IMR-90 (cell line): ENCODE measurements at regions not wholly inside any gene's neighbourhood (a gene's known extent, or its start where the extent isn't known, plus 50 kb on each side); places are given as distances from the start of the nearest gene placed in this dataset.

Source experiments
- ATAC-seq: fragments of 200-7000 bp; cut with Tn5 transposase; 2 replicates; pipeline ENCODE4 v1.9.1; 2020; ENCODE audit warnings: low read depth, mild to moderate bottlenecking, moderate library complexity
- BruUV-seq: library from RNA; stranded (reverse); fragments of 400-500 nt; replicated peaks from 2 replicates; lab custom pipeline; 2021; lab: Mats Ljungman, UMichigan
- CTCF ChIA-PET: fragments of 300-600 bp; formaldehyde crosslinking; extraction: SDS; loops from one replicate; lab custom pipeline; 2021; ENCODE audit warnings: antibody characterized with exemption; lab: Yijun Ruan, JAX
- POLR2A ChIA-PET: fragments of 300-600 bp; sonication (Branson Sonifier 250); formaldehyde crosslinking; loops from one replicate; lab custom pipeline; 2022; ENCODE audit warnings: antibody characterized with exemption; ENCODE audit not compliant: unreplicated experiment; lab: Charles Lee
- DNase-seq: peaks from one replicate; pipeline ENCODE4 v3.0.0; 2013
- H2AFZ ChIP-seq: replicated peaks from 2 replicates; pipeline ENCODE3; 2013; ENCODE audit warnings: low read length, mild to moderate bottlenecking; ENCODE audit not compliant: poor library complexity
- H2AK5ac ChIP-seq: 2 replicates; pipeline ENCODE4 v1.6.1; 2013; ENCODE audit warnings: low read depth, low read length, inconsistent platforms
- H2AK9ac ChIP-seq: replicated peaks from 2 replicates; pipeline ENCODE3; 2013; ENCODE audit warnings: mild to moderate bottlenecking, low read depth, low read length, moderate library complexity; ENCODE audit not compliant: poor library complexity
- H2BK120ac ChIP-seq: 2 replicates; pipeline ENCODE4 v1.6.1; 2013; ENCODE audit warnings: low read depth, low read length, inconsistent platforms
- H2BK15ac ChIP-seq: 3 replicates; pipeline ENCODE4 v1.6.1; 2013; ENCODE audit warnings: low read depth, low read length, inconsistent platforms
- H2BK20ac ChIP-seq: 2 replicates; pipeline ENCODE4 v1.6.1; 2013; ENCODE audit warnings: low read depth, mild to moderate bottlenecking, inconsistent platforms, low read length, moderate library complexity
- H2BK5ac ChIP-seq: 2 replicates; pipeline ENCODE4 v1.6.1; 2013; ENCODE audit warnings: mild to moderate bottlenecking, low read depth, low read length, inconsistent platforms; ENCODE audit not compliant: poor library complexity, severe bottlenecking
- H3K14ac ChIP-seq: replicated peaks from 2 replicates; pipeline ENCODE4 v1.6.1; 2013; ENCODE audit warnings: low read depth, low read length, inconsistent platforms
- H3K18ac ChIP-seq: 2 replicates; pipeline ENCODE4 v1.6.1; 2013; ENCODE audit warnings: low read depth, low read length, control low read depth
- H3K23ac ChIP-seq: 2 replicates; pipeline ENCODE4 v1.6.1; 2013; ENCODE audit warnings: low read depth, low read length, inconsistent platforms
- H3K27ac ChIP-seq: 2 replicates; pipeline ENCODE4 v1.5.1; 2013; ENCODE audit warnings: mild to moderate bottlenecking, control low read depth, low read length; ENCODE audit not compliant: insufficient read depth
- H3K27me3 ChIP-seq: 2 replicates; pipeline ENCODE4 v1.6.1; 2013; ENCODE audit warnings: low read length; ENCODE audit not compliant: control insufficient read depth, insufficient read depth
- H3K36me3 ChIP-seq: 2 replicates; pipeline ENCODE4 v1.6.1; 2013; ENCODE audit warnings: low read length, mixed read lengths; ENCODE audit not compliant: control insufficient read depth, insufficient read depth
- H3K4ac ChIP-seq: 2 replicates; pipeline ENCODE4 v1.6.1; 2013; ENCODE audit warnings: low read depth, low read length, inconsistent platforms
- H3K4me1 ChIP-seq: 2 replicates; pipeline ENCODE4 v1.6.1; 2013; ENCODE audit warnings: low read length, mixed read lengths; ENCODE audit not compliant: control insufficient read depth, insufficient read depth
- H3K4me2 ChIP-seq: 2 replicates; pipeline ENCODE4 v1.6.1; 2013; ENCODE audit warnings: low read depth, mild to moderate bottlenecking, control low read depth, low read length, moderate library complexity
- H3K4me3 ChIP-seq: 2 replicates; pipeline ENCODE4 v1.5.1; 2013; ENCODE audit warnings: low read depth, mild to moderate bottlenecking, control low read depth, low read length, moderate library complexity; ENCODE audit not compliant: insufficient read depth
- H3K56ac ChIP-seq: 2 replicates; pipeline ENCODE4 v1.6.1; 2013; ENCODE audit warnings: low read length, inconsistent platforms; ENCODE audit not compliant: insufficient read depth; ENCODE audit errors: extremely low read depth
- H3K79me1 ChIP-seq, 2 experiments: 2 replicates each; pipeline ENCODE4 v1.6.1; 2013; ENCODE audit warnings: low read length in 2 of 2, inconsistent platforms in 1 of 2, low read depth in 1 of 2
- H3K9ac ChIP-seq: 2 replicates; pipeline ENCODE4 v1.6.1; 2013; ENCODE audit warnings: low read depth, low read length, control low read depth
- H3K9me1 ChIP-seq: 2 replicates; pipeline ENCODE4 v1.6.1; 2013; ENCODE audit warnings: low read length, inconsistent platforms; ENCODE audit not compliant: insufficient read depth
- H3K9me3 ChIP-seq: 2 replicates; pipeline ENCODE4 v1.6.1; 2013; ENCODE audit warnings: low read length; ENCODE audit not compliant: control insufficient read depth, insufficient read depth
- H4K20me1 ChIP-seq: 2 replicates; pipeline ENCODE4 v1.6.1; 2013; ENCODE audit warnings: low read length, inconsistent platforms; ENCODE audit not compliant: insufficient read depth
- H4K5ac ChIP-seq: 2 replicates; pipeline ENCODE4 v1.6.1; 2013; ENCODE audit warnings: mild to moderate bottlenecking, low read depth, low read length, control low read depth
- H4K8ac ChIP-seq, 2 experiments: 2 replicates each; pipeline ENCODE4 v1.6.1; 2013; ENCODE audit warnings: low read depth in 2 of 2, low read length in 2 of 2, control low read depth in 1 of 2, inconsistent platforms in 1 of 2
- H4K91ac ChIP-seq: 2 replicates; pipeline ENCODE4 v1.6.1; 2013; ENCODE audit warnings: low read depth, low read length, inconsistent platforms; ENCODE audit not compliant: insufficient read depth
- BHLHE40 ChIP-seq: fragments of 150-350 bp; IDR thresholded peaks from 2 replicates; pipeline ENCODE4 v1.6.1; 2016; ENCODE audit warnings: mild to moderate bottlenecking, low read depth, low read length
- CEBPB ChIP-seq: IDR thresholded peaks from 2 replicates; pipeline ENCODE4 v1.6.1; 2012; ENCODE audit warnings: low read depth, low read length, improper control_type of control experiment
- CHD1 ChIP-seq: IDR thresholded peaks from 2 replicates; pipeline ENCODE4 v1.6.1; 2012; ENCODE audit warnings: low read depth, low read length, improper control_type of control experiment
- FOS ChIP-seq: fragments of 150-350 bp; IDR thresholded peaks from 2 replicates; pipeline ENCODE4 v1.6.1; 2016; ENCODE audit warnings: low read depth, low read length
- MAFK ChIP-seq: IDR thresholded peaks from 2 replicates; pipeline ENCODE4 v1.6.1; 2012; ENCODE audit warnings: low read depth, low read length, improper control_type of control experiment
- MAZ ChIP-seq: IDR thresholded peaks from 2 replicates; pipeline ENCODE4 v1.6.1; 2012; ENCODE audit warnings: low read depth, mild to moderate bottlenecking, low read length, improper control_type of control experiment, moderate library complexity, borderline replicate concordance
- MXI1 ChIP-seq: IDR thresholded peaks from 2 replicates; pipeline ENCODE4 v1.6.1; 2012; ENCODE audit warnings: low read depth, mild to moderate bottlenecking, low read length, moderate library complexity, borderline replicate concordance
- NFE2L2 ChIP-seq: fragments of 150-350 bp; IDR thresholded peaks from 2 replicates; pipeline ENCODE4 v1.6.1; 2016; ENCODE audit warnings: low read depth, mild to moderate bottlenecking, low read length
- POLR2A ChIP-seq: IDR thresholded peaks from 2 replicates; pipeline ENCODE4 v1.6.1; 2012; ENCODE audit warnings: mild to moderate bottlenecking, low read depth, low read length
- RAD21 ChIP-seq: IDR thresholded peaks from 2 replicates; pipeline ENCODE4 v1.6.1; 2012; ENCODE audit warnings: low read length, improper control_type of control experiment
- RCOR1 ChIP-seq: IDR thresholded peaks from 2 replicates; pipeline ENCODE4 v1.6.1; 2012; ENCODE audit warnings: mild to moderate bottlenecking, low read length, improper control_type of control experiment; ENCODE audit not compliant: insufficient replicate concordance
- RFX5 ChIP-seq: IDR thresholded peaks from 2 replicates; pipeline ENCODE4 v1.8.0; 2012; ENCODE audit warnings: low read depth, mild to moderate bottlenecking, low read length, moderate library complexity
- SMC3 ChIP-seq: fragments of 150-350 bp; IDR thresholded peaks from 2 replicates; pipeline ENCODE4 v1.6.1; 2016; ENCODE audit warnings: low read depth, mild to moderate bottlenecking, antibody characterized with exemption, low read length, moderate library complexity
- WGBS, 2 experiments: methylation state at CpG; one replicate each; pipeline versions ENCODE4 v1.1.5 to v1.1.7; 2013; ENCODE audit warnings: missing lambda C conversion rate in 2 of 2; ENCODE audit not compliant: insufficient read length in 1 of 2; ENCODE audit errors: extremely low coverage in 2 of 2; 5-methylcytosine and 5-hydroxymethylcytosine counted together
- dilution Hi-C: fragments of 300-500 bp; cut with HindIII; formaldehyde crosslinking; loops from one replicate; pipeline ENCODE4 v1.14.3; 2018; ENCODE audit warnings: low sequenced_read_pairs; ENCODE audit not compliant: unreplicated experiment
- in situ Hi-C: fragments of 300-500 bp; cut with MboI; formaldehyde crosslinking; loops from 3 replicates; pipeline ENCODE4 v1.14.3; 2019; ENCODE audit warnings: low sequenced_read_pairs, inconsistent platforms, mixed read lengths
- intact Hi-C: fragments of 100-400 bp; cut with micrococcal nuclease; formaldehyde crosslinking; loops from 2 replicates; pipeline ENCODE4 v1.10.0; 2022
- TF ChIP-seq, protein P1 (sequence below): fragments of 150-350 bp; IDR thresholded peaks from 2 replicates; pipeline ENCODE4 v1.6.1; 2017; ENCODE audit warnings: mild to moderate bottlenecking, antibody characterized with exemption, low read length, low read depth
- TF ChIP-seq, protein P2 (sequence below): conservative IDR thresholded peaks from 2 replicates; pipeline ENCODE4 v1.5.1; 2012; ENCODE audit warnings: mild to moderate bottlenecking, low read depth, low read length, improper control_type of control experiment
- TF ChIP-seq, protein P3 (sequence below): fragments of 150-350 bp; IDR thresholded peaks from 2 replicates; pipeline ENCODE4 v1.6.1; 2016; ENCODE audit warnings: low read depth, mild to moderate bottlenecking, low read length, moderate library complexity, borderline replicate concordance

DNA sequence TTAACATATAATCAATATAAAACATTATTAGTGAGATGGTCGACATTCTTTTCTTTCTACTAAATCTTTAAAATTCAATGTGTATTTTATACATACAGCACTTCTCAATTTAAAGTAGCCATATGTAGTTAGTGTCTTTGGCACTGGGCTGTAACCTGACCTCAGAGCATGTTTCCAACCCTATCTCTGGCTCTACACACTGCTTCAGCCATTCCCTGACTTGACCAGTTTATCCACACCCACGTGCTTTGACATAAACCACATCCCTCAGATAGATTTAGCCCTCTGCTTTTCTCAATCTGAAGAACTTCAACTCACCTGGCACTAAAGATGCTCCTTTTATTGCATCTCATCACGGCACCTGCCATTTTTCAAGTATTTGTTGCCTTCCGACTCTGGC, 58.3 kb downstream of the RGS2 start:
- Histone ChIP-seq H2BK120ac (no peak overlapping the region), H2AK9ac (no peak overlapping the region), H3K4me2 (no peak overlapping the region), H4K8ac (no peak overlapping the region), H4K91ac (no peak overlapping the region), H3K18ac (no peak overlapping the region), H3K9ac (no peak overlapping the region), H3K4me1 (no peaks in the 10 kb centered on the region), H2BK20ac (no peak overlapping the region), H4K5ac (no peak overlapping the region), H3K36me3 (no peaks in the 10 kb centered on the region), H2AK5ac (no peak overlapping the region), H3K9me3 (no peaks in the 10 kb centered on the region), H3K79me1 (no peaks in the 10 kb centered on the region), H3K27ac (no peak overlapping the region), H4K20me1 (no peaks in the 10 kb centered on the region), H2AFZ (no peak overlapping the region), H3K4me3 (no peak overlapping the region), H2BK15ac (no peak overlapping the region), H3K14ac (no peak overlapping the region), H2BK5ac (no peak overlapping the region), H3K23ac (no peak overlapping the region), H3K56ac (no peak overlapping the region), H3K9me1 (no peaks in the 10 kb centered on the region), H3K4ac (no peak overlapping the region), H3K27me3 (no peaks in the 10 kb centered on the region; the same call in none of the 2 replicates)
- BruUV-seq: no TSS peak
- DNase-seq (no peak), ATAC-seq (no peak)
- POLR2A ChIA-PET: no interaction called here
- TF ChIP-seq RCOR1 (no peak), SMC3 (no peak), CEBPB (no peak), RAD21 (no peak), BHLHE40 (no peak), RFX5 (no peak), MAFK (no peak), MXI1 (no peak), POLR2A (no peak), NFE2L2 (no peak), FOS (no peak), MAZ (no peak), CHD1 (no peak)
- TF ChIP-seq, protein P1, sequence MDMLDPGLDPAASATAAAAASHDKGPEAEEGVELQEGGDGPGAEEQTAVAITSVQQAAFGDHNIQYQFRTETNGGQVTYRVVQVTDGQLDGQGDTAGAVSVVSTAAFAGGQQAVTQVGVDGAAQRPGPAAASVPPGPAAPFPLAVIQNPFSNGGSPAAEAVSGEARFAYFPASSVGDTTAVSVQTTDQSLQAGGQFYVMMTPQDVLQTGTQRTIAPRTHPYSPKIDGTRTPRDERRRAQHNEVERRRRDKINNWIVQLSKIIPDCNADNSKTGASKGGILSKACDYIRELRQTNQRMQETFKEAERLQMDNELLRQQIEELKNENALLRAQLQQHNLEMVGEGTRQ: no peak
- TF ChIP-seq, protein P2, sequence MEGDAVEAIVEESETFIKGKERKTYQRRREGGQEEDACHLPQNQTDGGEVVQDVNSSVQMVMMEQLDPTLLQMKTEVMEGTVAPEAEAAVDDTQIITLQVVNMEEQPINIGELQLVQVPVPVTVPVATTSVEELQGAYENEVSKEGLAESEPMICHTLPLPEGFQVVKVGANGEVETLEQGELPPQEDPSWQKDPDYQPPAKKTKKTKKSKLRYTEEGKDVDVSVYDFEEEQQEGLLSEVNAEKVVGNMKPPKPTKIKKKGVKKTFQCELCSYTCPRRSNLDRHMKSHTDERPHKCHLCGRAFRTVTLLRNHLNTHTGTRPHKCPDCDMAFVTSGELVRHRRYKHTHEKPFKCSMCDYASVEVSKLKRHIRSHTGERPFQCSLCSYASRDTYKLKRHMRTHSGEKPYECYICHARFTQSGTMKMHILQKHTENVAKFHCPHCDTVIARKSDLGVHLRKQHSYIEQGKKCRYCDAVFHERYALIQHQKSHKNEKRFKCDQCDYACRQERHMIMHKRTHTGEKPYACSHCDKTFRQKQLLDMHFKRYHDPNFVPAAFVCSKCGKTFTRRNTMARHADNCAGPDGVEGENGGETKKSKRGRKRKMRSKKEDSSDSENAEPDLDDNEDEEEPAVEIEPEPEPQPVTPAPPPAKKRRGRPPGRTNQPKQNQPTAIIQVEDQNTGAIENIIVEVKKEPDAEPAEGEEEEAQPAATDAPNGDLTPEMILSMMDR: no peak
- TF ChIP-seq, protein P3, sequence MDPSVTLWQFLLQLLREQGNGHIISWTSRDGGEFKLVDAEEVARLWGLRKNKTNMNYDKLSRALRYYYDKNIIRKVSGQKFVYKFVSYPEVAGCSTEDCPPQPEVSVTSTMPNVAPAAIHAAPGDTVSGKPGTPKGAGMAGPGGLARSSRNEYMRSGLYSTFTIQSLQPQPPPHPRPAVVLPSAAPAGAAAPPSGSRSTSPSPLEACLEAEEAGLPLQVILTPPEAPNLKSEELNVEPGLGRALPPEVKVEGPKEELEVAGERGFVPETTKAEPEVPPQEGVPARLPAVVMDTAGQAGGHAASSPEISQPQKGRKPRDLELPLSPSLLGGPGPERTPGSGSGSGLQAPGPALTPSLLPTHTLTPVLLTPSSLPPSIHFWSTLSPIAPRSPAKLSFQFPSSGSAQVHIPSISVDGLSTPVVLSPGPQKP: no peak
- CTCF ChIA-PET: no interaction called here
- WGBS, 2 experiments: 67% methylated on average over 1 of the region's 4 CpGs; no CpG with 5 or more reads in 1 of the 2 experiments
- dilution Hi-C loops: no loop called here
- in situ Hi-C loops: no loop called here
- intact Hi-C loops: no loop called here
